Right atrium auricular region (tissue), 2 donors: ENCODE measurements at regions not wholly inside any gene's neighbourhood (a gene's known extent, or its start where the extent isn't known, plus 50 kb on each side); places are given as distances from the start of the nearest gene placed in this dataset.

Experiments used
- DNase-seq: peaks from one replicate; pipeline ENCODE4 v3.0.0-alpha.2; 2019; ENCODE audit warnings: low spot score
- H3K27ac ChIP-seq, 2 donors: fragments of 200-600 bp; sonication (generic); 1 replicate in 1 of 2; 2 replicates in 1 of 2; pipeline ENCODE4 v1.5.1; 2016 to 2019
- H3K27me3 ChIP-seq, 2 donors: fragments of 200-600 bp; sonication (generic); one replicate each; pipeline versions ENCODE4 v1.5.1 to v1.6.0; 2017 to 2019
- H3K36me3 ChIP-seq: fragments of 200-600 bp; sonication (generic); one replicate; pipeline ENCODE4 v1.5.1; 2016
- H3K4me1 ChIP-seq, 2 donors: fragments of 200-600 bp; sonication (generic); one replicate each; pipeline versions ENCODE4 v1.5.1 to v1.6.0; 2017 to 2019
- H3K4me3 ChIP-seq, 2 donors: fragments of 200-600 bp; sonication (generic); 1 replicate in 1 of 2; 2 replicates in 1 of 2; pipeline ENCODE4 v1.5.1; 2017 to 2019; ENCODE audit warnings: mild to moderate bottlenecking in 1 of 2, moderate library complexity in 1 of 2
- H3K9me3 ChIP-seq, 2 donors: fragments of 200-600 bp; sonication (generic); one replicate each; pipeline ENCODE4 v1.5.1; 2019
- CTCF ChIP-seq, 2 donors: fragments of 200-600 bp; sonication (generic); IDR thresholded peaks; one replicate each; pipeline ENCODE4 v1.5.1; 2019; ENCODE audit warnings: antibody characterized with exemption in 2 of 2

DNA sequence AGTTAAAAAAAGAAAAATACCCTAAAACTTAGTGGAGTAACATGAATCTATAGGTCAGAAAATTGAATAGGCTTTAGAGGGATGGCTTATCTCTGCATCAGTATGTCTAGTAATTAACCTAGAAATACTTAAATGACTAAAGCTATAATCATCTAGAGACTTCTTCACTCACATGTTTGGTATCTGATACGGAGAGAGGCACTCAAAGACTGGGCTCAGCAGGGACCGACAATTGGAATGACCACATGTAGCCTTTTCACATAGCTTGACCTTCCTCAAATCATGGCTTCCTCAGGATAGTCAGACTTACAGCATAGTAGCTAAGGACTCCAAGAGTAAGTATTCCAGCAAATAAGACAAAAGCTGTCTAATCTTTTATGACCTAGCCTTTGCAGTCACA is 105.3 kb upstream of the RORB start:
- H3K36me3 ChIP-seq, result no peaks in the 10 kb centered on the region
- H3K4me3 ChIP-seq, result no peak overlapping the region
- H3K9me3 ChIP-seq, result no peaks in the 10 kb centered on the region
- TF ChIP-seq CTCF (IDR thresholded peaks at IDR 0.05), result no peak
- H3K27me3 ChIP-seq, result no peaks in the 10 kb centered on the region
- H3K27ac ChIP-seq, result no peak overlapping the region
- no peak for DNase-seq
- H3K4me1 ChIP-seq, result no peaks in the 10 kb centered on the region

DNA sequence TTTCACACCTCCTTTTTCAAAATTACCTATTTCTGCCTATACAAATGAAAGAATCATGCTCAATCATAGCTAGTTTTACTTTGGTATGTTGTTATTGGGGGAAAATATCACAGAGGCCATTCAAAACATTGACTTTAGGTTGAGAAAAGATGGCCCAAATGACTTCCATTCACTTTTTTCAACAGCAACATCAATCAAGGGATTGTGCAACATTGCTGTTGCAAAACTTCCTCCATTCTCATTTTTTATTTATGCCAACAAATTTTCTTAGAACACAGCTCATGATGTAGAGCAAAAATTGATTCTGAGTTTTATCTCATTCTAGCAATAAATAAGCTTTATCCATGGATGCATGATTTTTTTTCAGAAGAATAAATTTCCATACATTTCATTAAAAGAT is 93.6 kb upstream of the RORB start:
- H3K4me1 ChIP-seq, result no peaks in the 10 kb centered on the region
- H3K9me3 ChIP-seq, result peaks cover 4 to 24% of the 10 kb centered on the region in 2 donors
- H3K4me3 ChIP-seq, result no peak overlapping the region
- no peak overlapping the region for H3K27ac ChIP-seq
- DNase-seq, result no peak
- no peaks in the 10 kb centered on the region for H3K36me3 ChIP-seq
- no peaks in the 10 kb centered on the region for H3K27me3 ChIP-seq
- TF ChIP-seq CTCF (IDR thresholded peaks at IDR 0.05), result no peak

GRCh38 chr9:74404620-74405019 is 92.5 kb upstream of the RORB start:
- DNase-seq, result no peak
- Histone ChIP-seq H3K4me3 (no peak overlapping the region), H3K36me3 (no peaks in the 10 kb centered on the region), H3K27ac (no peak overlapping the region), H3K27me3 (no peaks in the 10 kb centered on the region), H3K4me1 (no peaks in the 10 kb centered on the region), H3K9me3 (peaks cover 4 to 24% of the 10 kb centered on the region in 2 donors)
- TF ChIP-seq CTCF (IDR thresholded peaks at IDR 0.05), result no peak

GRCh38 chr9:74407166-74407565 is 90.0 kb upstream of the RORB start:
- Histone ChIP-seq H3K27me3 (no peaks in the 10 kb centered on the region), H3K36me3 (no peaks in the 10 kb centered on the region), H3K4me1 (no peaks in the 10 kb centered on the region), H3K4me3 (no peak overlapping the region), H3K27ac (no peak overlapping the region), H3K9me3 (peaks cover 4 to 24% of the 10 kb centered on the region in 2 donors)
- no peak for DNase-seq
- no peak for TF ChIP-seq CTCF (IDR thresholded peaks at IDR 0.05)

DNA sequence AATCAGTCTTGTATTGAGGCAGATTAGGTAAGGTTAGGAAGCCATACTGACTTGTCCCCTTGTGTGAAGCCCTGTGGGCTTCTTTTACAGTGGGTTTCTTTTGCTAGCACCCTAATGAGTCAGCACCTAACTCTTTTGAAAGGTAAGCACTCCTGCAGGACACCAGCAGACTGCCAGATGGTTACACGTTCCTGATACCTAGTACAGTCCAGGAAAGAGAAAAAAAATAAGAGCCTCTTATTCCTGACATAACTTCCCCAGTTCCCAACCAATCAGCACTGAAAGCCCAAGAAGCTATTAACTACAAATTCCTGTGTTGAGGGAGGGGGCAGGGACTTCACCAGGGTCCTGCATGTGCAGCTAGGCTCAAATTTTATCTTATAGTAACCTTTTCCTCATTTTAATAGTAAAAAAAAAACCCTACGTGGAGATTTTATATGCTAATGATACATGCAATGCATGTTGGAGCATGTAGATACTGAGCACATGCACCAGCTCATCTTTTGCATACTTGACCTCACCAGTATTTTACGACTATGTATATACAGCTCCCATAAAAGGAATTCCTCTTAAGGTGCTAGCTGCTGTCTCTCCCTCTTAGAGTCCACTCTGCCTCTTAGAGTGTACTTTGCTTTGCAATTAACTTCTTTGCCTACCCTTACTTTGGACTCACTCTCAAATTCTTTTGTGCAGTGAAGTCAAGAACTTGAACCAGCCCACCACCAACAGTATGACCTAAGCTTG is 84.7 kb upstream of the RORB start:
- no peaks in the 10 kb centered on the region for H3K27me3 ChIP-seq
- no peak for TF ChIP-seq CTCF (IDR thresholded peaks at IDR 0.05)

DNA sequence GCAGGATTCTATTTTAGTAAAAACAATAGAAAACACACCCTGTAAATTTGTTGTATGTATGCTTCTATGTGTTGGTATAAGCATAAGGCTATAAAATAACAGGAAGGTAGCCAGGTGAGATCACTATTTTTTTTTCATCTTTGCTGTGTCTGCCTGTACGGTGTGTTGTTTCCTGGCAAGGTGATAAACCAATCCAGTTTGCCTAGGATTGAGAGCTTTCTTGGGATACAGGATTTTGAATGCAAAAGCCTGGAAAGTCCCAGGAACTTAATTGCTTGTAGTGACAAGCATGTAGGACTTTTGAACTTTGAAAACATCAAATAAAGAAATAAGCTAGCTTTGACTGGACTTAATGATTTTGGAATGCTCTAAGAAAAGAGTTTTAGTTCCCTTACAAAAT is 83.3 kb upstream of the RORB start:
- Histone ChIP-seq H3K9me3 (no peaks in the 10 kb centered on the region), H3K27me3 (no peaks in the 10 kb centered on the region), H3K36me3 (no peaks in the 10 kb centered on the region), H3K27ac (no peak overlapping the region), H3K4me1 (no peaks in the 10 kb centered on the region), H3K4me3 (no peak overlapping the region)
- TF ChIP-seq CTCF (IDR thresholded peaks at IDR 0.05), result no peak
- no peak for DNase-seq

More for the DNA sequence above, 84.7 kb upstream of the RORB start:
- no peak overlapping the region for H3K4me3 ChIP-seq
- no peaks in the 10 kb centered on the region for H3K4me1 ChIP-seq
- no peaks in the 10 kb centered on the region for H3K9me3 ChIP-seq
- H3K36me3 ChIP-seq, result no peaks in the 10 kb centered on the region
- no peak overlapping the region for H3K27ac ChIP-seq
- no peak for DNase-seq
